HepG2 (cell line): ENCODE measurements at regions not wholly inside any gene's neighbourhood (a gene's known extent, or its start where the extent isn't known, plus 50 kb on each side); places are given as distances from the start of the nearest gene placed in this dataset.

Experiments
- CHD2 ChIP-seq: IDR thresholded peaks from 2 replicates; pipeline ENCODE4 v1.6.1; 2011; ENCODE audit warnings: low read depth, low read length, improper control_type of control experiment
- CHD4 ChIP-seq: fragments of 200-600 bp; sonication (generic); IDR thresholded peaks from 2 replicates; pipeline ENCODE4 v1.7.0; 2017; ENCODE audit warnings: mild to moderate bottlenecking, low read length, borderline replicate concordance
- MYC ChIP-seq: sonication (generic); formaldehyde crosslinking; IDR thresholded peaks from 2 replicates; pipeline ENCODE4 v1.9.0; 2021; ENCODE audit warnings: missing genetic modification reagents, borderline replicate concordance
- ZBTB2 ChIP-seq: sonication (generic); formaldehyde crosslinking; IDR thresholded peaks from 2 replicates; pipeline ENCODE4 v1.8.0; 2022; ENCODE audit warnings: low read depth, missing genetic modification reagents
- ZC3H13 ChIP-seq: sonication (generic); formaldehyde crosslinking; IDR thresholded peaks from 2 replicates; pipeline ENCODE4 v1.8.1; 2023; ENCODE audit warnings: mild to moderate bottlenecking, missing genetic modification reagents, moderate library complexity
- TF ChIP-seq, protein P1 (sequence below): sonication (generic); formaldehyde crosslinking; IDR thresholded peaks from 2 replicates; pipeline ENCODE4 v1.4.0; 2020; ENCODE audit warnings: missing genetic modification reagents

DNA sequence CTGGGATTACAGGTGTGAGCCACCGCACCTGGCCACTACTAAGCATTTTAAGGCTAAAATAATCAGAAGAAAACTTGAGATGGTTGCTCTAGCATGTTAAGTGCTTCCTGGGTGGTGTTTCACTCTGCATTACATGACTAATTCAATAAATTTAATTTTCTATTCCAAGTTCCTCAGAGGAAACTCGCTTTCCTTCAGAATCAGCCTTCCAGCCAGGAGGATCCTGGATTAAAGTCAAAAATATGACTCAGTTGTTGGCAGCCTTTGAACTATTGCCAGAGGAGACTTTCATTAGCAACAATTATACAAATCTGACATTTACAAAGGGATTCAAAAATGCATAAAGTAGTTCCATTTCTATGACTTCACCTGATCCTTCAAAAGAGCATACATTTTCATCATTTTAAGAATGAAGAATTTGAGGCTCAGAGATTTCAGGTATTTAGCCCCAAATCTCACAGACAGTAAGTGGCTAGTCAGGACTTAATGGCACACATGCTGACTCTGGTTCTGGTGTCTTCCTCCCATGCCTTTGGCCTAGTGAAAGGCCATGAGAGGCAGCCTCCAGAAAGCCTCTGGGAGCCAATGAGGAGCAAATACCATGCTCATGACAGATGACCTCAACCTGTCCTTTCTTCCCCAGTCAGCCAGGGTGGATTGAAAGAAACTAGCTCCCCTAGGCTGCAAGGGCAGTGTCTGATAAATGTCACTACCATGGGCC lies 115.7 kb downstream of the MAP3K21 start:
- TF ChIP-seq MYC (CRISPR knock-in tag) (no peak), CHD4 (no peak), CHD2 (no peak), ZC3H13 (CRISPR knock-in tag) (no peak), ZBTB2 (no peak)
- TF ChIP-seq, protein P1, sequence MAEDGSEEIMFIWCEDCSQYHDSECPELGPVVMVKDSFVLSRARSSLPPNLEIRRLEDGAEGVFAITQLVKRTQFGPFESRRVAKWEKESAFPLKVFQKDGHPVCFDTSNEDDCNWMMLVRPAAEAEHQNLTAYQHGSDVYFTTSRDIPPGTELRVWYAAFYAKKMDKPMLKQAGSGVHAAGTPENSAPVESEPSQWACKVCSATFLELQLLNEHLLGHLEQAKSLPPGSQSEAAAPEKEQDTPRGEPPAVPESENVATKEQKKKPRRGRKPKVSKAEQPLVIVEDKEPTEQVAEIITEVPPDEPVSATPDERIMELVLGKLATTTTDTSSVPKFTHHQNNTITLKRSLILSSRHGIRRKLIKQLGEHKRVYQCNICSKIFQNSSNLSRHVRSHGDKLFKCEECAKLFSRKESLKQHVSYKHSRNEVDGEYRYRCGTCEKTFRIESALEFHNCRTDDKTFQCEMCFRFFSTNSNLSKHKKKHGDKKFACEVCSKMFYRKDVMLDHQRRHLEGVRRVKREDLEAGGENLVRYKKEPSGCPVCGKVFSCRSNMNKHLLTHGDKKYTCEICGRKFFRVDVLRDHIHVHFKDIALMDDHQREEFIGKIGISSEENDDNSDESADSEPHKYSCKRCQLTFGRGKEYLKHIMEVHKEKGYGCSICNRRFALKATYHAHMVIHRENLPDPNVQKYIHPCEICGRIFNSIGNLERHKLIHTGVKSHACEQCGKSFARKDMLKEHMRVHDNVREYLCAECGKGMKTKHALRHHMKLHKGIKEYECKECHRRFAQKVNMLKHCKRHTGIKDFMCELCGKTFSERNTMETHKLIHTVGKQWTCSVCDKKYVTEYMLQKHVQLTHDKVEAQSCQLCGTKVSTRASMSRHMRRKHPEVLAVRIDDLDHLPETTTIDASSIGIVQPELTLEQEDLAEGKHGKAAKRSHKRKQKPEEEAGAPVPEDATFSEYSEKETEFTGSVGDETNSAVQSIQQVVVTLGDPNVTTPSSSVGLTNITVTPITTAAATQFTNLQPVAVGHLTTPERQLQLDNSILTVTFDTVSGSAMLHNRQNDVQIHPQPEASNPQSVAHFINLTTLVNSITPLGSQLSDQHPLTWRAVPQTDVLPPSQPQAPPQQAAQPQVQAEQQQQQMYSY = no peak
